ENCODE measurements at regions not wholly inside any gene's neighbourhood (a gene's known extent, or its start where the extent isn't known, plus 50 kb on each side); places are given as distances from the start of the nearest gene placed in this dataset.

DNA sequence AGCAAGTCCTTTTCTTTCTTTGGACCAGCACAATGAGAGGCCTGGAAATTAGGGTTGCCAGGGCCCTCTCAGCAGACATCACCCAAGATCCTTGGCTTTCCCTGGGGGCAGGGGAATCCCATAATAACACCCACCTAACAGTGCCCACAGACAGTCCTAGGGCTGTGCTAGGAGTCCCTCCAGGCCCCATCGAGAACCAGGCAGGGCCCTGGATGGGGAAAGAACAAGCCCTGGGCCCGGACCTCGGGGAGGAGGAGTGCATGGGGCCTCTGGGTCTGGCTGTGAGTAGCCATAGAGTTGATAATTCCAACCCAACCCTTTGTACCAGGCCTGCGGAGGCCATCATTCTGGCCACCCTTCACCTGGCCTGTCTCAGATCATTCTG, 201.2 kb upstream of the ZMIZ1 start:
- no peaks in the 10 kb centered on the region for H3K9me3 Mint-ChIP-seq (ENCODE audit: insufficient read depth)
- Histone ChIP-seq H3K4me3 (ENCODE audit: control extremely low read depth in 1 of 5, extremely low read depth in 1 of 5, insufficient read depth in 1 of 5, low read depth in 2 of 5, low read length in 4 of 5) (no peak overlapping the region), H3K27ac (ENCODE audit: low read length in 2 of 2) (no peak overlapping the region), H3K4me2 (replicated peaks; ENCODE audit: low read depth, low read length, poor library complexity, severe bottlenecking) (no peak overlapping the region), H3K4me1 (ENCODE audit: control insufficient read depth in 2 of 2, insufficient read depth in 2 of 2, low read length in 2 of 2) (no peaks in the 10 kb centered on the region), H2AFZ (ENCODE audit: insufficient read depth, low read depth, low read length, poor library complexity, severe bottlenecking) (no peak overlapping the region), H3K9me3 (ENCODE audit: control extremely low read depth in 1 of 3, control insufficient read depth in 2 of 3, insufficient read depth in 1 of 3, low read length in 2 of 3) (no peaks in the 10 kb centered on the region), H3K27me3 (replicated peaks in 1 of 4; ENCODE audit: control extremely low read depth in 1 of 4, control insufficient read depth in 3 of 4, insufficient read depth in 4 of 4, low read length in 3 of 4) (peaks cover 0 to 20% (median 4%) of the 10 kb centered on the region in 4 experiments), H3K9ac (ENCODE audit: low read length) (no peak overlapping the region), H4K20me1 (ENCODE audit: control insufficient read depth, insufficient read depth, low read length, poor library complexity, severe bottlenecking) (no peaks in the 10 kb centered on the region), H3K79me2 (ENCODE audit: control insufficient read depth, insufficient read depth, low read length) (no peaks in the 10 kb centered on the region), H3K36me3 (replicated peaks in 1 of 2; ENCODE audit: control extremely low read depth in 1 of 2, control insufficient read depth in 1 of 2, extremely low read depth in 1 of 2, insufficient read depth in 2 of 2, low read length in 1 of 2) (no peaks in the 10 kb centered on the region)
- DNase-seq = no peak
- no peak overlapping the region for H3K27ac Mint-ChIP-seq
- H3K4me3 Mint-ChIP-seq = no peak overlapping the region
- TF ChIP-seq EZH2 (IDR thresholded peaks at IDR 0.05; ENCODE audit: borderline replicate concordance, insufficient read depth, low read depth, low read length, poor library complexity, severe bottlenecking) = no peak
- TF ChIP-seq, protein P1, sequence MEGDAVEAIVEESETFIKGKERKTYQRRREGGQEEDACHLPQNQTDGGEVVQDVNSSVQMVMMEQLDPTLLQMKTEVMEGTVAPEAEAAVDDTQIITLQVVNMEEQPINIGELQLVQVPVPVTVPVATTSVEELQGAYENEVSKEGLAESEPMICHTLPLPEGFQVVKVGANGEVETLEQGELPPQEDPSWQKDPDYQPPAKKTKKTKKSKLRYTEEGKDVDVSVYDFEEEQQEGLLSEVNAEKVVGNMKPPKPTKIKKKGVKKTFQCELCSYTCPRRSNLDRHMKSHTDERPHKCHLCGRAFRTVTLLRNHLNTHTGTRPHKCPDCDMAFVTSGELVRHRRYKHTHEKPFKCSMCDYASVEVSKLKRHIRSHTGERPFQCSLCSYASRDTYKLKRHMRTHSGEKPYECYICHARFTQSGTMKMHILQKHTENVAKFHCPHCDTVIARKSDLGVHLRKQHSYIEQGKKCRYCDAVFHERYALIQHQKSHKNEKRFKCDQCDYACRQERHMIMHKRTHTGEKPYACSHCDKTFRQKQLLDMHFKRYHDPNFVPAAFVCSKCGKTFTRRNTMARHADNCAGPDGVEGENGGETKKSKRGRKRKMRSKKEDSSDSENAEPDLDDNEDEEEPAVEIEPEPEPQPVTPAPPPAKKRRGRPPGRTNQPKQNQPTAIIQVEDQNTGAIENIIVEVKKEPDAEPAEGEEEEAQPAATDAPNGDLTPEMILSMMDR (IDR thresholded peaks at IDR 0.05) = no peak
- POLR2A ChIA-PET = no interaction called here
- intact Hi-C loops (cut with micrococcal nuclease) = no loop called here
- no peak for ATAC-seq (ENCODE audit: low read depth)
- 78% methylated on average over 3 of the region's 4 CpGs for whole genome bisulfite sequencing (ENCODE audit: insufficient coverage)
- peaks cover 31% of the 10 kb centered on the region for H3K27me3 Mint-ChIP-seq
- CTCF ChIA-PET = no interaction called here
- no peaks in the 10 kb centered on the region for H3K4me1 Mint-ChIP-seq

DNA sequence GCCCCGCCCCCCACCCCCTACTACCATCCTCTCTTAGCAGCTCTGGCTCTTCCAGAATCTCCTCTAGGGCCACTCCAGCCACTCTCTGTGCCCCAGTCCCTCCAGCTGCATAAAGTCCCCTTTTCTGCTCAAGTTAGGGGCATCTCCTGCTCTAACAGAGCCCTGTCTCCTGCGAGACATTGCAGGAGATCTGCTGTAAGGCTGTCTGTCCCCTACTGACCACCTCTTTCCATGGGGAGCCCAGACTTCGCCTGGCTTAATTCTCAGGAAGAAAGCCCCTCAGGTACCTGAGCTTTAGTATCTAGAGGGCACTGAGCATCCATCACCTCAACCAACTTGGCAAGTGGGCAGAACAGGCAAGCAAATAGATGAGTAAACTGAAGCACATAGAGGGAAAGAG, 200.7 kb upstream of the ZMIZ1 start:
- 74% methylated on average over 2 of the region's 3 CpGs for WGBS (ENCODE audit: insufficient coverage)
- Histone ChIP-seq H3K27ac (ENCODE audit: low read length in 2 of 2) (no peak overlapping the region), H4K20me1 (ENCODE audit: control insufficient read depth, insufficient read depth, low read length, poor library complexity, severe bottlenecking) (no peaks in the 10 kb centered on the region), H3K36me3 (replicated peaks in 1 of 2; ENCODE audit: control extremely low read depth in 1 of 2, control insufficient read depth in 1 of 2, extremely low read depth in 1 of 2, insufficient read depth in 2 of 2, low read length in 1 of 2) (no peaks in the 10 kb centered on the region), H3K4me2 (replicated peaks; ENCODE audit: low read depth, low read length, poor library complexity, severe bottlenecking) (no peak overlapping the region), H3K27me3 (replicated peaks in 1 of 4; ENCODE audit: control extremely low read depth in 1 of 4, control insufficient read depth in 3 of 4, insufficient read depth in 4 of 4, low read length in 3 of 4) (peaks cover 0 to 20% (median 4%) of the 10 kb centered on the region in 4 experiments), H3K4me3 (ENCODE audit: control extremely low read depth in 1 of 5, extremely low read depth in 1 of 5, insufficient read depth in 1 of 5, low read depth in 2 of 5, low read length in 4 of 5) (no peak overlapping the region), H3K79me2 (ENCODE audit: control insufficient read depth, insufficient read depth, low read length) (no peaks in the 10 kb centered on the region), H3K4me1 (ENCODE audit: control insufficient read depth in 2 of 2, insufficient read depth in 2 of 2, low read length in 2 of 2) (no peaks in the 10 kb centered on the region), H3K9ac (ENCODE audit: low read length) (no peak overlapping the region), H2AFZ (ENCODE audit: insufficient read depth, low read depth, low read length, poor library complexity, severe bottlenecking) (no peak overlapping the region), H3K9me3 (ENCODE audit: control extremely low read depth in 1 of 3, control insufficient read depth in 2 of 3, insufficient read depth in 1 of 3, low read length in 2 of 3) (no peaks in the 10 kb centered on the region)
- TF ChIP-seq EZH2 (IDR thresholded peaks at IDR 0.05; ENCODE audit: borderline replicate concordance, insufficient read depth, low read depth, low read length, poor library complexity, severe bottlenecking) = no peak
- TF ChIP-seq, protein P1 (IDR thresholded peaks at IDR 0.05) = no peak
- Mint-ChIP-seq H3K27ac (no peak overlapping the region), H3K4me3 (no peak overlapping the region), H3K4me1 (no peaks in the 10 kb centered on the region), H3K9me3 (ENCODE audit: insufficient read depth) (no peaks in the 10 kb centered on the region), H3K27me3 (peaks cover 32% of the 10 kb centered on the region)
- ChIA-PET CTCF (no interaction called here), POLR2A (no interaction called here)
- ATAC-seq (ENCODE audit: low read depth) = no peak
- no peak for DNase-seq
- intact Hi-C loops (cut with micrococcal nuclease) = no loop called here
